HepG2 (cell line): ENCODE measurements at regions not wholly inside any gene's neighbourhood (a gene's known extent, or its start where the extent isn't known, plus 50 kb on each side); places are given as distances from the start of the nearest gene placed in this dataset.

Source experiments
- EZH2 ChIP-seq: conservative IDR thresholded peaks from 2 replicates; pipeline ENCODE4 v1.6.1; 2012; ENCODE audit warnings: mild to moderate bottlenecking, low read depth, low read length, moderate library complexity
- PHF8 ChIP-seq: sonication (generic); formaldehyde crosslinking; IDR thresholded peaks from 2 replicates; pipeline ENCODE4 v1.5.0; 2020; ENCODE audit warnings: missing genetic modification reagents
- PRMT3 ChIP-seq: sonication (generic); formaldehyde crosslinking; IDR thresholded peaks from 2 replicates; pipeline ENCODE4 v1.8.1; 2022; ENCODE audit warnings: low read depth, mild to moderate bottlenecking, moderate library complexity, missing genetic modification reagents, borderline replicate concordance
- RFX5 ChIP-seq: IDR thresholded peaks from 2 replicates; pipeline ENCODE4 v1.6.1; 2011; ENCODE audit warnings: low read depth, low read length, improper control_type of control experiment
- ZFY ChIP-seq: sonication (generic); formaldehyde crosslinking; IDR thresholded peaks from 2 replicates; pipeline ENCODE4 v1.4.0; 2020; ENCODE audit warnings: missing genetic modification reagents
- TF ChIP-seq, protein P1 (sequence below), 2 experiments: sonication (generic) in 1 of 2; formaldehyde crosslinking in 1 of 2; IDR thresholded peaks; 2 replicates each; pipeline versions ENCODE4 v1.4.0 to v1.6.1; 2018 to 2020; ENCODE audit warnings: missing genetic modification reagents in 2 of 2, borderline replicate concordance in 1 of 2, low read depth in 1 of 2, mild to moderate bottlenecking in 1 of 2, missing biosample characterization in 1 of 2

DNA sequence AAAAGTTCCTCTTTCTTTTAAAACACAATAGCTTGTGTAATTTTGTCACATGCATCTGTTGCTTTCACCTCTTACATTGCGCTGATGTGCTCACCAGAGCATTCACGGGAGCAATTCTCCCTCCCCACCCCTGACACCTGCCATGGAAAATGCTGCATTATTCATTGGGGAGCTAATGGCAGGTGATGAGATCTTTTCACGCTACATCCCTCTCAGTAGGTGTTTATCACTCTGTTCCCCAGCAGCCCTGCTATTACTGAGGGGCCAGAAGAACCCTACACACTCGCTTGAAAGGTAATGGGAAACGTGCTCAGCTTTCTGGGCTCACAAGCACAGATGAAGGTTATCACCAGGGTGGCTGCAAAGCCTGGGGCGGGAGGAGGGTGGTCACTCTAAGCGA lies 398.0 kb downstream of the PSAT1 start:
- no peak for TF ChIP-seq ZFY (CRISPR knock-in tag)
- TF ChIP-seq RFX5, result no peak
- TF ChIP-seq, protein P1, sequence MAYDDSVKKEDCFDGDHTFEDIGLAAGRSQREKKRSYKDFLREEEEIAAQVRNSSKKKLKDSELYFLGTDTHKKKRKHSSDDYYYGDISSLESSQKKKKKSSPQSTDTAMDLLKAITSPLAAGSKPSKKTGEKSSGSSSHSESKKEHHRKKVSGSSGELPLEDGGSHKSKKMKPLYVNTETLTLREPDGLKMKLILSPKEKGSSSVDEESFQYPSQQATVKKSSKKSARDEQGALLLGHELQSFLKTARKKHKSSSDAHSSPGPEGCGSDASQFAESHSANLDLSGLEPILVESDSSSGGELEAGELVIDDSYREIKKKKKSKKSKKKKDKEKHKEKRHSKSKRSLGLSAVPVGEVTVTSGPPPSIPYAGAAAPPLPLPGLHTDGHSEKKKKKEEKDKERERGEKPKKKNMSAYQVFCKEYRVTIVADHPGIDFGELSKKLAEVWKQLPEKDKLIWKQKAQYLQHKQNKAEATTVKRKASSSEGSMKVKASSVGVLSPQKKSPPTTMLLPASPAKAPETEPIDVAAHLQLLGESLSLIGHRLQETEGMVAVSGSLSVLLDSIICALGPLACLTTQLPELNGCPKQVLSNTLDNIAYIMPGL (CRISPR knock-in tag; IDR thresholded peaks at IDR 0.05; ENCODE audit: borderline replicate concordance in 1 of 2, low read depth in 1 of 2), result no peak
- no peak for TF ChIP-seq PHF8 (CRISPR knock-in tag)
- no peak for TF ChIP-seq EZH2
- TF ChIP-seq PRMT3, result no peak
